GM21619 (cell line): ENCODE measurements at regions not wholly inside any gene's neighbourhood (a gene's known extent, or its start where the extent isn't known, plus 50 kb on each side); places are given as distances from the start of the nearest gene placed in this dataset.

ENCODE experiments used
- ATAC-seq: cut with Tn5 transposase; IDR thresholded peaks from one replicate; pipeline ENCODE4 v1.9.1; 2021; ENCODE audit not compliant: unreplicated experiment

- no peak for ATAC-seq
These were observed 494.8 kb upstream of the AGA start for GRCh38 chr4:177937041-177937440.

- no peak for ATAC-seq
These were observed 496.0 kb upstream of the AGA start for GRCh38 chr4:177938226-177938625.

- ATAC-seq = no peak
These were observed 503.0 kb upstream of the AGA start for GRCh38 chr4:177945268-177945667.

GRCh38 chr4:177947607-177948006, 505.4 kb upstream of the AGA start:
- ATAC-seq = no peak

- ATAC-seq = no peak
These were observed 506.6 kb upstream of the AGA start for GRCh38 chr4:177948853-177949252.

- ATAC-seq = no peak
These were observed 508.8 kb upstream of the AGA start for GRCh38 chr4:177951026-177951425.

- no peak for ATAC-seq
These were observed 510.5 kb upstream of the AGA start for GRCh38 chr4:177952723-177953122.

- no peak for ATAC-seq
These were observed 515.5 kb upstream of the AGA start for GRCh38 chr4:177957596-177958360.

GRCh38 chr4:177960566-177960965, 518.3 kb upstream of the AGA start:
- no peak for ATAC-seq

- ATAC-seq = no peak
These were observed 519.6 kb upstream of the AGA start for GRCh38 chr4:177961761-177962380.

GRCh38 chr4:177964061-177964460, 521.8 kb upstream of the AGA start:
- no peak for ATAC-seq

- no peak for ATAC-seq
These were observed 522.5 kb upstream of the AGA start for GRCh38 chr4:177964693-177965168.

- ATAC-seq = no peak
These were observed 525.1 kb upstream of the AGA start for GRCh38 chr4:177967328-177967727.

- no peak for ATAC-seq
These were observed 526.7 kb upstream of the AGA start for GRCh38 chr4:177968817-177969442.

- ATAC-seq = no peak
These were observed 532.2 kb upstream of the AGA start for GRCh38 chr4:177974461-177974860.

GRCh38 chr4:177975315-177975987, 533.2 kb upstream of the AGA start:
- ATAC-seq = no peak

GRCh38 chr4:177986236-177986635, 544.0 kb upstream of the AGA start:
- no peak for ATAC-seq

- ATAC-seq = no peak
These were observed 545.7 kb upstream of the AGA start for GRCh38 chr4:177987896-177988295.

- no peak for ATAC-seq
These were observed 547.4 kb upstream of the AGA start for GRCh38 chr4:177989503-177990201.

GRCh38 chr4:178003098-178003657, 560.9 kb upstream of the AGA start:
- ATAC-seq = no peak

GRCh38 chr4:178010596-178010995, 568.4 kb upstream of the AGA start:
- ATAC-seq = no peak
